ENCODE measurements at regions not wholly inside any gene's neighbourhood (a gene's known extent, or its start where the extent isn't known, plus 50 kb on each side); places are given as distances from the start of the nearest gene placed in this dataset.

GRCh38 chr2:57868619-57869139 is 177.9 kb upstream of the VRK2 start:
- ChIA-PET POLR2A (ENCODE audit: unreplicated experiment) (interaction anchor here (0.6 kb wide), 1 partner anchor 19 kb away, joined by 3 read pairs; no protein-coding TSS in a partner anchor), CTCF (interaction anchor here (0.7 kb wide), 1 partner anchor 174 kb away, joined by 3 read pairs; no protein-coding TSS in a partner anchor)
- H3K4me1 ChIP-seq (ENCODE audit: insufficient read depth, low read length) = peaks cover 72% of the 10 kb centered on the region
- DNase-seq (peak; percentile 94), ATAC-seq (peak; percentile 67)
- no peaks in the 10 kb centered on the region for H3K79me2 ChIP-seq (ENCODE audit: low read length)
- no peaks in the 10 kb centered on the region for H3K9me3 ChIP-seq (ENCODE audit: low read length)
- H3F3A ChIP-seq (ENCODE audit: low read length, unreplicated experiment) = peaks cover 21% of the 10 kb centered on the region
- peak overlapping the region; percentile 13; the same call in 1 of the 2 replicates for H3K4me3 ChIP-seq (ENCODE audit: low read length)
- H2AFZ ChIP-seq (ENCODE audit: low read length) = no peak overlapping the region
- BruUV-seq (replicated peaks) = no TSS peak
- H3K9me2 ChIP-seq (replicated peaks; ENCODE audit: low read length) = no peaks in the 10 kb centered on the region
- H3K27ac ChIP-seq (ENCODE audit: low read length) = peak overlapping the region; percentile 97
- peak overlapping the region; percentile 69 for H3K4me2 ChIP-seq (ENCODE audit: low read length)
- intact Hi-C loops (cut with micrococcal nuclease) = loop anchor here (1.0 to 5.0 kb wide), 4 partner anchors 14 to 239 kb away; partner anchors contain the start of gene VRK2
- TF ChIP-seq EZH2phosphoT487 (IDR thresholded peaks at IDR 0.05; ENCODE audit: borderline replicate concordance, low read length) = no peak
- peak overlapping the region; percentile 75 for H3K9ac ChIP-seq (ENCODE audit: low read length)
- no peaks in the 10 kb centered on the region for H3K27me3 ChIP-seq (ENCODE audit: low read length)
- H4K20me1 ChIP-seq (ENCODE audit: low read length) = no peaks in the 10 kb centered on the region
- no peaks in the 10 kb centered on the region for H3K36me3 ChIP-seq (ENCODE audit: low read depth, low read length)

GRCh38 chr2:57869758-57870344 is 176.8 kb upstream of the VRK2 start:
- peaks cover 19% of the 10 kb centered on the region for H3F3A ChIP-seq (ENCODE audit: low read length, unreplicated experiment)
- H3K79me2 ChIP-seq (ENCODE audit: low read length) = no peaks in the 10 kb centered on the region
- CTCF ChIA-PET = no interaction called here
- ATAC-seq (no peak), DNase-seq (peak; percentile 77)
- TF ChIP-seq EZH2 (IDR thresholded peaks at IDR 0.05; ENCODE audit: low read length, unreplicated experiment) (no peak), EZH2phosphoT487 (IDR thresholded peaks at IDR 0.05; ENCODE audit: borderline replicate concordance, low read length) (no peak), CTCF (conservative IDR thresholded peaks at IDR 0.05; ENCODE audit: low read depth, low read length) (no peak)
- intact Hi-C loops (cut with micrococcal nuclease) = loop anchor here (2.0 to 5.0 kb wide), 3 partner anchors 37 to 237 kb away; partner anchors contain the start of gene VRK2
- no peak overlapping the region for H3K4me3 ChIP-seq (ENCODE audit: low read length)
- H3K9me3 ChIP-seq (ENCODE audit: low read length) = no peaks in the 10 kb centered on the region
- BruUV-seq (replicated peaks) = no TSS peak
- no peaks in the 10 kb centered on the region for H3K9me2 ChIP-seq (replicated peaks; ENCODE audit: low read length)
- H3K9ac ChIP-seq (ENCODE audit: low read length) = peak overlapping the region; percentile 75
- no peaks in the 10 kb centered on the region for H4K20me1 ChIP-seq (ENCODE audit: low read length)
- POLR2A ChIA-PET (ENCODE audit: unreplicated experiment) = no interaction called here
- H3K27ac ChIP-seq (ENCODE audit: low read length) = peak overlapping the region; percentile 97
- no peaks in the 10 kb centered on the region for H3K36me3 ChIP-seq (ENCODE audit: low read depth, low read length)
- peak overlapping the region; percentile 62 for H3K4me2 ChIP-seq (ENCODE audit: low read length)
- no peaks in the 10 kb centered on the region for H3K27me3 ChIP-seq (ENCODE audit: low read length)
- peak overlapping the region; percentile 27; the same call in 1 of the 2 replicates for H2AFZ ChIP-seq (ENCODE audit: low read length)
- peaks cover 68% of the 10 kb centered on the region for H3K4me1 ChIP-seq (ENCODE audit: insufficient read depth, low read length)

GRCh38 chr2:57876313-57876712 is 170.3 kb upstream of the VRK2 start:
- 0 out of 2 replicates have a peak, but pooled peaks cover 4% of the 10 kb centered on the region for H3K36me3 ChIP-seq (ENCODE audit: low read depth, low read length)
- intact Hi-C loops (cut with micrococcal nuclease) = no loop called here
- H3K9me3 ChIP-seq (ENCODE audit: low read length) = no peaks in the 10 kb centered on the region
- ATAC-seq (no peak), DNase-seq (no peak)
- BruUV-seq (replicated peaks) = no TSS peak
- H3K4me2 ChIP-seq (ENCODE audit: low read length) = no peak overlapping the region
- 0 out of 2 replicates have a peak overlapping the region, but pooled peaks have one; percentile 6 for H2AFZ ChIP-seq (ENCODE audit: low read length)
- H3K4me3 ChIP-seq (ENCODE audit: low read length) = no peak overlapping the region
- POLR2A ChIA-PET (ENCODE audit: unreplicated experiment) = no interaction called here
- peaks cover 4% of the 10 kb centered on the region for H3F3A ChIP-seq (ENCODE audit: low read length, unreplicated experiment)
- no peaks in the 10 kb centered on the region for H3K27me3 ChIP-seq (ENCODE audit: low read length)
- no peaks in the 10 kb centered on the region for H4K20me1 ChIP-seq (ENCODE audit: low read length)
- no peak overlapping the region for H3K27ac ChIP-seq (ENCODE audit: low read length)
- TF ChIP-seq EZH2phosphoT487 (IDR thresholded peaks at IDR 0.05; ENCODE audit: borderline replicate concordance, low read length) (no peak), EZH2 (IDR thresholded peaks at IDR 0.05; ENCODE audit: low read length, unreplicated experiment) (no peak), CTCF (conservative IDR thresholded peaks at IDR 0.05; ENCODE audit: low read depth, low read length) (no peak)
- H3K9me2 ChIP-seq (replicated peaks; ENCODE audit: low read length) = no peaks in the 10 kb centered on the region
- H3K79me2 ChIP-seq (ENCODE audit: low read length) = no peaks in the 10 kb centered on the region
- no peak overlapping the region for H3K9ac ChIP-seq (ENCODE audit: low read length)
- peaks cover 66% of the 10 kb centered on the region for H3K4me1 ChIP-seq (ENCODE audit: insufficient read depth, low read length)
- CTCF ChIA-PET = no interaction called here
